Activated T-helper 1 cell treated with Interleukin-2 at 50 U/mL for 16 hours (primary cell): ENCODE measurements at regions not wholly inside any gene's neighbourhood (a gene's known extent, or its start where the extent isn't known, plus 50 kb on each side); places are given as distances from the start of the nearest gene placed in this dataset.

Source experiments
- DNase-seq: peaks from one replicate; pipeline ENCODE4 v3.0.0-alpha.2; 2020; ENCODE audit warnings: low read depth

- no peak for DNase-seq
Measured at GRCh38 chr14:98298481-98299244, 973.3 kb downstream of the BCL11B start.

GRCh38 chr14:98301681-98302080, 970.3 kb downstream of the BCL11B start:
- no peak for DNase-seq

- no peak for DNase-seq
Measured at GRCh38 chr14:98304574-98304973, 967.4 kb downstream of the BCL11B start.

GRCh38 chr14:98309591-98309990, 962.4 kb downstream of the BCL11B start:
- no peak for DNase-seq

GRCh38 chr14:98312006-98312405, 960.0 kb downstream of the BCL11B start:
- no peak for DNase-seq

- no peak for DNase-seq
Measured at GRCh38 chr14:98321841-98322240, 950.2 kb downstream of the BCL11B start.

GRCh38 chr14:98323836-98324235, 948.2 kb downstream of the BCL11B start:
- no peak for DNase-seq

- no peak for DNase-seq
Measured at GRCh38 chr14:98325761-98326160, 946.2 kb downstream of the BCL11B start.

GRCh38 chr14:98328496-98328895, 943.5 kb downstream of the BCL11B start:
- DNase-seq: no peak

GRCh38 chr14:98334186-98334585, 937.8 kb downstream of the BCL11B start:
- no peak for DNase-seq

- DNase-seq: no peak
Measured at GRCh38 chr14:98341211-98341610, 930.8 kb downstream of the BCL11B start.

GRCh38 chr14:98345161-98345560, 926.8 kb downstream of the BCL11B start:
- DNase-seq: no peak

GRCh38 chr14:98347686-98348085, 924.3 kb downstream of the BCL11B start:
- no peak for DNase-seq

- no peak for DNase-seq
Measured at GRCh38 chr14:98348505-98348904, 923.5 kb downstream of the BCL11B start.

- no peak for DNase-seq
Measured at GRCh38 chr14:98350213-98350612, 921.8 kb downstream of the BCL11B start.

- no peak for DNase-seq
Measured at GRCh38 chr14:98364961-98365360, 907.0 kb downstream of the BCL11B start.

- no peak for DNase-seq
Measured at GRCh38 chr14:98366429-98366828, 905.6 kb downstream of the BCL11B start.

- no peak for DNase-seq
Measured at GRCh38 chr14:98368221-98368620, 903.8 kb downstream of the BCL11B start.

GRCh38 chr14:98368916-98369315, 903.1 kb downstream of the BCL11B start:
- no peak for DNase-seq

GRCh38 chr14:98369344-98369743, 902.7 kb downstream of the BCL11B start:
- no peak for DNase-seq

GRCh38 chr14:98370352-98370751, 901.6 kb downstream of the BCL11B start:
- no peak for DNase-seq

GRCh38 chr14:98371141-98371540, 900.9 kb downstream of the BCL11B start:
- DNase-seq: no peak

GRCh38 chr14:98374136-98374535, 897.9 kb downstream of the BCL11B start:
- DNase-seq: no peak

- no peak for DNase-seq
Measured at GRCh38 chr14:98375566-98375965, 896.4 kb downstream of the BCL11B start.
